ENCODE measurements at regions not wholly inside any gene's neighbourhood (a gene's known extent, or its start where the extent isn't known, plus 50 kb on each side); places are given as distances from the start of the nearest gene placed in this dataset.

GRCh38 chr2:51720826-51721225, 688.9 kb upstream of the NRXN1 start:
- H3K9ac ChIP-seq = no peak overlapping the region
- H3K36me3 ChIP-seq (ENCODE audit: control insufficient read depth, insufficient read depth, low read length) = no peaks in the 10 kb centered on the region
- H3K27ac ChIP-seq = no peak overlapping the region
- no peak overlapping the region for H2AFZ ChIP-seq
- no peaks in the 10 kb centered on the region for H3K9me3 ChIP-seq (ENCODE audit: control insufficient read depth, low read length)
- TF ChIP-seq, protein P1, sequence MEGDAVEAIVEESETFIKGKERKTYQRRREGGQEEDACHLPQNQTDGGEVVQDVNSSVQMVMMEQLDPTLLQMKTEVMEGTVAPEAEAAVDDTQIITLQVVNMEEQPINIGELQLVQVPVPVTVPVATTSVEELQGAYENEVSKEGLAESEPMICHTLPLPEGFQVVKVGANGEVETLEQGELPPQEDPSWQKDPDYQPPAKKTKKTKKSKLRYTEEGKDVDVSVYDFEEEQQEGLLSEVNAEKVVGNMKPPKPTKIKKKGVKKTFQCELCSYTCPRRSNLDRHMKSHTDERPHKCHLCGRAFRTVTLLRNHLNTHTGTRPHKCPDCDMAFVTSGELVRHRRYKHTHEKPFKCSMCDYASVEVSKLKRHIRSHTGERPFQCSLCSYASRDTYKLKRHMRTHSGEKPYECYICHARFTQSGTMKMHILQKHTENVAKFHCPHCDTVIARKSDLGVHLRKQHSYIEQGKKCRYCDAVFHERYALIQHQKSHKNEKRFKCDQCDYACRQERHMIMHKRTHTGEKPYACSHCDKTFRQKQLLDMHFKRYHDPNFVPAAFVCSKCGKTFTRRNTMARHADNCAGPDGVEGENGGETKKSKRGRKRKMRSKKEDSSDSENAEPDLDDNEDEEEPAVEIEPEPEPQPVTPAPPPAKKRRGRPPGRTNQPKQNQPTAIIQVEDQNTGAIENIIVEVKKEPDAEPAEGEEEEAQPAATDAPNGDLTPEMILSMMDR (IDR thresholded peaks at IDR 0.05) = no peak
- H3K4me1 ChIP-seq = no peaks in the 10 kb centered on the region
- H3K4me3 ChIP-seq (ENCODE audit: low read depth, low read length) = no peak overlapping the region
- H3K4me2 ChIP-seq (ENCODE audit: low read length) = no peak overlapping the region
- no peaks in the 10 kb centered on the region for H3K27me3 ChIP-seq (ENCODE audit: control insufficient read depth, insufficient read depth, low read length)
- H3K79me2 ChIP-seq = no peaks in the 10 kb centered on the region

GRCh38 chr2:51718881-51719280, 686.9 kb upstream of the NRXN1 start:
- TF ChIP-seq, protein P1 (IDR thresholded peaks at IDR 0.05) = no peak
- Histone ChIP-seq H3K9ac (no peak overlapping the region), H2AFZ (no peak overlapping the region), H3K9me3 (ENCODE audit: control insufficient read depth, low read length) (no peaks in the 10 kb centered on the region), H3K27ac (no peak overlapping the region), H3K36me3 (ENCODE audit: control insufficient read depth, insufficient read depth, low read length) (no peaks in the 10 kb centered on the region), H3K4me2 (ENCODE audit: low read length) (no peak overlapping the region), H3K79me2 (no peaks in the 10 kb centered on the region), H3K27me3 (ENCODE audit: control insufficient read depth, insufficient read depth, low read length) (no peaks in the 10 kb centered on the region), H3K4me1 (no peaks in the 10 kb centered on the region), H3K4me3 (ENCODE audit: low read depth, low read length) (no peak overlapping the region)

GRCh38 chr2:51717312-51717711, 685.4 kb upstream of the NRXN1 start:
- TF ChIP-seq, protein P1 (IDR thresholded peaks at IDR 0.05) = no peak
- H3K9ac ChIP-seq = no peak overlapping the region
- H3K4me2 ChIP-seq (ENCODE audit: low read length) = no peak overlapping the region
- H3K9me3 ChIP-seq (ENCODE audit: control insufficient read depth, low read length) = no peaks in the 10 kb centered on the region
- no peak overlapping the region for H3K4me3 ChIP-seq (ENCODE audit: low read depth, low read length)
- H2AFZ ChIP-seq = no peak overlapping the region
- no peak overlapping the region for H3K27ac ChIP-seq
- no peaks in the 10 kb centered on the region for H3K4me1 ChIP-seq
- no peaks in the 10 kb centered on the region for H3K27me3 ChIP-seq (ENCODE audit: control insufficient read depth, insufficient read depth, low read length)
- no peaks in the 10 kb centered on the region for H3K79me2 ChIP-seq
- no peaks in the 10 kb centered on the region for H3K36me3 ChIP-seq (ENCODE audit: control insufficient read depth, insufficient read depth, low read length)

GRCh38 chr2:51711766-51712165, 679.8 kb upstream of the NRXN1 start:
- no peaks in the 10 kb centered on the region for H3K36me3 ChIP-seq (ENCODE audit: control insufficient read depth, insufficient read depth, low read length)
- H3K4me3 ChIP-seq (ENCODE audit: low read depth, low read length) = no peak overlapping the region
- H3K27ac ChIP-seq = no peak overlapping the region
- no peaks in the 10 kb centered on the region for H3K27me3 ChIP-seq (ENCODE audit: control insufficient read depth, insufficient read depth, low read length)
- H3K9me3 ChIP-seq (ENCODE audit: control insufficient read depth, low read length) = no peaks in the 10 kb centered on the region
- no peak overlapping the region for H2AFZ ChIP-seq
- H3K9ac ChIP-seq = no peak overlapping the region
- no peak overlapping the region for H3K4me2 ChIP-seq (ENCODE audit: low read length)
- no peaks in the 10 kb centered on the region for H3K4me1 ChIP-seq
- no peaks in the 10 kb centered on the region for H3K79me2 ChIP-seq
- TF ChIP-seq, protein P1 (IDR thresholded peaks at IDR 0.05) = no peak

DNA sequence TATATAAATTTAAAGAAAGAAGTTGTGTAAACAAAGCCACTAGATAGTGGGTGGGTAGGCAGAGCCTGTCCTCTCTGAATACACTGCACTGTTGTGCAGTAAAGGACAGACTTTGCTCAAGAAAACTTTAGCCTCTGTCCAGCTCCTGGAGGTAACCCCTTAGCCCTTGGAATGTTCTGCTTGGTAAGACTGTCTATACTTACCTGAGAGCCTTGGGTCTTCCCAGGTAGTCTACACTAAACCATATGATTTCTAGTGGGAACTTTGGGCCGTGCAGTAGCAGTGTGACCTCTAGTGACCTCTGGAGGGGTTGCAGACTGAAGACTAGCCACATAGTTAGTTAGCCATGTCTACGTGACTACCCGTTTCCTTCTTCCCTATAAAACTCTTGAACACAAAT, 678.3 kb upstream of the NRXN1 start:
- no peak overlapping the region for H3K27ac ChIP-seq
- no peak overlapping the region for H3K4me2 ChIP-seq (ENCODE audit: low read length)
- TF ChIP-seq, protein P1 (IDR thresholded peaks at IDR 0.05) = no peak
- no peak overlapping the region for H3K4me3 ChIP-seq (ENCODE audit: low read depth, low read length)
- no peak overlapping the region for H2AFZ ChIP-seq
- H3K4me1 ChIP-seq = no peaks in the 10 kb centered on the region
- H3K27me3 ChIP-seq (ENCODE audit: control insufficient read depth, insufficient read depth, low read length) = no peaks in the 10 kb centered on the region
- no peaks in the 10 kb centered on the region for H3K36me3 ChIP-seq (ENCODE audit: control insufficient read depth, insufficient read depth, low read length)
- H3K9me3 ChIP-seq (ENCODE audit: control insufficient read depth, low read length) = no peaks in the 10 kb centered on the region
- H3K9ac ChIP-seq = no peak overlapping the region
- H3K79me2 ChIP-seq = no peaks in the 10 kb centered on the region

All from parathyroid adenoma (tissue), 2 donors.